Prostate gland (tissue), 2 donors: ENCODE measurements at regions not wholly inside any gene's neighbourhood (a gene's known extent, or its start where the extent isn't known, plus 50 kb on each side); places are given as distances from the start of the nearest gene placed in this dataset.

Experiments
- DNase-seq: peaks from one replicate; pipeline ENCODE4 v3.0.0-alpha.2; 2019; ENCODE audit warnings: low spot score
- H3K27ac ChIP-seq, 2 donors: fragments of 200-600 bp; sonication (generic); 2 replicates each; pipeline ENCODE4 v1.5.1; 2017 to 2019
- H3K27me3 ChIP-seq: fragments of 200-600 bp; sonication (generic); replicated peaks from 2 replicates; pipeline ENCODE4 v1.5.1; 2019; ENCODE audit not compliant: insufficient read depth
- H3K36me3 ChIP-seq, 2 donors: fragments of 200-600 bp; sonication (generic); 1 replicate in 1 of 2; 2 replicates in 1 of 2; pipeline versions ENCODE4 v1.5.1 to v1.8.1; 2017 to 2019
- H3K4me1 ChIP-seq: fragments of 200-600 bp; sonication (generic); replicated peaks from 2 replicates; pipeline ENCODE4 v1.5.1; 2019
- H3K4me3 ChIP-seq, 2 donors: fragments of 200-600 bp; sonication (generic); 2 replicates each; pipeline ENCODE4 v1.5.1; 2017 to 2019
- H3K9me3 ChIP-seq: fragments of 200-600 bp; sonication (generic); 2 replicates; pipeline ENCODE4 v1.5.1; 2017
- CTCF ChIP-seq, 4 experiments: fragments of 200-600 bp in 2 of 4; fragments of 450-650 bp in 2 of 4; sonication (generic) in 2 of 4; IDR thresholded peaks; 1 replicate in 3 of 4; 2 replicates in 1 of 4; pipeline ENCODE4 v1.5.1; 2016 to 2019; ENCODE audit warnings: antibody characterized with exemption in 4 of 4, mild to moderate bottlenecking in 2 of 4, moderate library complexity in 2 of 4
- POLR2A ChIP-seq: fragments of 450-650 bp; IDR thresholded peaks from one replicate; pipeline ENCODE4 v1.6.1; 2016; ENCODE audit warnings: antibody characterized with exemption, mild to moderate bottlenecking
- POLR2AphosphoS5 ChIP-seq: sonication (generic); formaldehyde crosslinking; IDR thresholded peaks from one replicate; pipeline ENCODE4 v1.6.1; 2017; ENCODE audit warnings: antibody characterized with exemption
- WGBS: methylation state at CpG from one replicate; pipeline ENCODE4 v1.1.5; 2018; 5-methylcytosine and 5-hydroxymethylcytosine counted together
- intact Hi-C: fragments of 100-400 bp; cut with DNase I; formaldehyde crosslinking; loops from one replicate; pipeline ENCODE4 v1.14.2; 2022

- TF ChIP-seq POLR2AphosphoS5 = no peak
- TF ChIP-seq CTCF (IDR thresholded peaks at IDR 0.05) = no peak
- no peak for TF ChIP-seq POLR2A
- Histone ChIP-seq H3K27me3 (no peaks in the 10 kb centered on the region), H3K36me3 (no peaks in the 10 kb centered on the region), H3K4me1 (no peaks in the 10 kb centered on the region), H3K27ac (no peak overlapping the region), H3K4me3 (no peak overlapping the region), H3K9me3 (no peaks in the 10 kb centered on the region)
- WGBS = 92% methylated on average over 7 of the region's 7 CpGs
- DNase-seq = no peak
- intact Hi-C loops = no loop called here
Measured at GRCh38 chr2:11027195-11027594, 115.5 kb downstream of the KCNF1 start.

- H3K36me3 ChIP-seq = no peaks in the 10 kb centered on the region
- no peaks in the 10 kb centered on the region for H3K9me3 ChIP-seq
- H3K4me1 ChIP-seq = no peaks in the 10 kb centered on the region
- H3K4me3 ChIP-seq = no peak overlapping the region
- H3K27ac ChIP-seq = no peak overlapping the region
- no peaks in the 10 kb centered on the region for H3K27me3 ChIP-seq
- WGBS = 65% methylated on average over 5 of the region's 5 CpGs
- intact Hi-C loops = no loop called here
- TF ChIP-seq POLR2AphosphoS5 = no peak
- TF ChIP-seq CTCF (IDR thresholded peaks at IDR 0.05) = peak in 1 of 4 experiments; percentile 16
- no peak for DNase-seq
Measured at GRCh38 chr2:11028407-11028916, 116.7 kb downstream of the KCNF1 start.

- no peaks in the 10 kb centered on the region for H3K27me3 ChIP-seq
- intact Hi-C loops = no loop called here
- H3K4me1 ChIP-seq = no peaks in the 10 kb centered on the region
- no peak overlapping the region for H3K4me3 ChIP-seq
- no peak overlapping the region for H3K27ac ChIP-seq
- DNase-seq = no peak
- H3K9me3 ChIP-seq = no peaks in the 10 kb centered on the region
- 82% methylated on average over 6 of the region's 6 CpGs for WGBS
- H3K36me3 ChIP-seq = no peaks in the 10 kb centered on the region
- TF ChIP-seq POLR2AphosphoS5 (no peak), POLR2A (no peak), CTCF (IDR thresholded peaks at IDR 0.05) (no peak)
Measured at GRCh38 chr2:11029136-11029535, 117.4 kb downstream of the KCNF1 start.

- Histone ChIP-seq H3K4me1 (no peaks in the 10 kb centered on the region), H3K36me3 (no peaks in the 10 kb centered on the region), H3K27ac (no peak overlapping the region), H3K27me3 (no peaks in the 10 kb centered on the region), H3K4me3 (no peak overlapping the region), H3K9me3 (no peaks in the 10 kb centered on the region)
- DNase-seq = no peak
- intact Hi-C loops = no loop called here
- no peak for TF ChIP-seq POLR2AphosphoS5
- 90% methylated on average over 7 of the region's 7 CpGs for WGBS
Measured at GRCh38 chr2:11030036-11030435, 118.3 kb downstream of the KCNF1 start.

- no peaks in the 10 kb centered on the region for H3K27me3 ChIP-seq
- DNase-seq = no peak
- 40% methylated on average over 4 of the region's 4 CpGs for WGBS
Measured at GRCh38 chr2:11030909-11031308, 119.2 kb downstream of the KCNF1 start.

More at GRCh38 chr2:11030909-11031308, 119.2 kb downstream of the KCNF1 start:
- H3K9me3 ChIP-seq = no peaks in the 10 kb centered on the region
- H3K4me3 ChIP-seq = no peak overlapping the region
- no peak overlapping the region for H3K27ac ChIP-seq
- H3K36me3 ChIP-seq = no peaks in the 10 kb centered on the region
- TF ChIP-seq POLR2AphosphoS5 = no peak
- no peak for TF ChIP-seq CTCF (IDR thresholded peaks at IDR 0.05)
- no peak for TF ChIP-seq POLR2A
- intact Hi-C loops = no loop called here
- no peaks in the 10 kb centered on the region for H3K4me1 ChIP-seq
